MM.1S (cell line): ENCODE measurements at regions not wholly inside any gene's neighbourhood (a gene's known extent, or its start where the extent isn't known, plus 50 kb on each side); places are given as distances from the start of the nearest gene placed in this dataset.

Experiments
- EZH2 ChIP-seq: fragments of 300-600 bp; sonication (generic); optimal IDR thresholded peaks from 2 replicates; pipeline ENCODE3; 2017; ENCODE audit warnings: low read depth, mild to moderate bottlenecking, antibody characterized with exemption, low read length, mixed read lengths
- TF ChIP-seq, protein P1 (sequence below): fragments of 300-600 bp; sonication (generic); IDR thresholded peaks from 2 replicates; pipeline ENCODE4 v1.5.1; 2016; ENCODE audit warnings: antibody characterized with exemption, low read length, mixed read lengths

DNA sequence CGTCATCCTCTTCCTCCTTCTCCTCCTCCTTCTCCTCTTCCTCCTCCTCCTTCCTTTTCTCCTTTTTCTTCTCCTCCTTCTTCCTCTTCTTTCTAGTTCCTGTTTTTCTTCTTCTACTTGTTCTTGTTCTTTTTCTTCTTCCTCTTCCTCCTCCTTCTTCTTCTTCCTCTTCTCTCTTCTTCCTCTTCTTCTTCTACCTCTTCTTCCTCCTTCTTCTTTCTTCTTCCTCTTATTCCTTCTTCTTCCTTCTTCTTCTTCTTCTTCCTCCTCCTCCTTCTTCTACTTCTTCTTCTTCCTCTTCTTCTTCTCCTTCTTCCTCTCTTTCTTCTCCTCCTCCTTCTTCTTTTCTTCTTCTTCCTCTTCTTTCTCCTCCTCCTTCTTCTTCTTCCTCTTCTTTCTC is 310.2 kb upstream of the LMCD1 start:
- TF ChIP-seq, protein P1, sequence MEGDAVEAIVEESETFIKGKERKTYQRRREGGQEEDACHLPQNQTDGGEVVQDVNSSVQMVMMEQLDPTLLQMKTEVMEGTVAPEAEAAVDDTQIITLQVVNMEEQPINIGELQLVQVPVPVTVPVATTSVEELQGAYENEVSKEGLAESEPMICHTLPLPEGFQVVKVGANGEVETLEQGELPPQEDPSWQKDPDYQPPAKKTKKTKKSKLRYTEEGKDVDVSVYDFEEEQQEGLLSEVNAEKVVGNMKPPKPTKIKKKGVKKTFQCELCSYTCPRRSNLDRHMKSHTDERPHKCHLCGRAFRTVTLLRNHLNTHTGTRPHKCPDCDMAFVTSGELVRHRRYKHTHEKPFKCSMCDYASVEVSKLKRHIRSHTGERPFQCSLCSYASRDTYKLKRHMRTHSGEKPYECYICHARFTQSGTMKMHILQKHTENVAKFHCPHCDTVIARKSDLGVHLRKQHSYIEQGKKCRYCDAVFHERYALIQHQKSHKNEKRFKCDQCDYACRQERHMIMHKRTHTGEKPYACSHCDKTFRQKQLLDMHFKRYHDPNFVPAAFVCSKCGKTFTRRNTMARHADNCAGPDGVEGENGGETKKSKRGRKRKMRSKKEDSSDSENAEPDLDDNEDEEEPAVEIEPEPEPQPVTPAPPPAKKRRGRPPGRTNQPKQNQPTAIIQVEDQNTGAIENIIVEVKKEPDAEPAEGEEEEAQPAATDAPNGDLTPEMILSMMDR = no peak
- TF ChIP-seq EZH2 = no peak
